ENCODE measurements at regions not wholly inside any gene's neighbourhood (a gene's known extent, or its start where the extent isn't known, plus 50 kb on each side); places are given as distances from the start of the nearest gene placed in this dataset.
A peak's percentile ranks its signal among the peaks of the same experiment; 100 is the strongest.
"Not testable (repeated sequence)": the region's sequence is repeated elsewhere in the genome, so short reads cannot be mapped to it uniquely, and the experiment has no call there.

GRCh38 chr12:111274777-111275176, 94.1 kb downstream of the PHETA1 start:
- no peak for DNase-seq (ENCODE audit: low read depth in 2 of 3, low spot score in 2 of 3)

DNA sequence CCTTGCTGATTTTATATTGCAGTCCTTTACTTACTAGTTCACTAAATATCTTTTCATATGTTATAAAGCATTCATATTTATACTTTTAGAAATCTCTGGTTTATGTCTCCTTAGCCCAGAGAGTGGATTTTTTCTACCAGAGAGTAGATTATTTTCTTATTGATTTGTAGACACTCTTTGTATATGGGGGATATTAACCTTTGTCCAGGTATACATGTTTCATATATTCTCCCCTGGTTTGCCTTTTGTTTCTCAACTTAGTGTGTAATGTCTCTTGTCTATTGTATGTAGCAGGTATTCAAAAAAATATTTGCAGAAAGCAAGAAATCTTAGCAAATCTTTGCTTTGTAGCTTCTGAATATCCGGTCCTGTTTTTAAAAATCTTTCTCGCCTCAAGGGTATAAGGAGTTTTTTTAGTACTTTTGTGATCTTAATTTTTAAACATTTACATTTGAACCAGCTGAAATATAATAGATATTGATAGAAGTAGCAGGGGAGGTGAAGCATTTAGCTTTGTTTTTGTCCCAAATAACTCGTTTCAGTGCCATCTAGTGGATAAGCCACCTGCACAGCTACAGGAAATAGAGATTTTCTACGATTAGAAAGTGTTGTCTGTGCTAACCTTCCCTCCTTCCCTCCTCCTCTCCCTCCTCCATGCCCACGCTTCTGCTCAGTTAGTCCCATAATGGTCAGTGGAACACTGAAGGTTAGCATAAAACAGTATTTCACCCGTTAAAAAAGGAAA, 97.0 kb downstream of the PHETA1 start:
- no peak for DNase-seq (ENCODE audit: low read depth in 2 of 3, low spot score in 2 of 3)

GRCh38 chr12:111270774-111271173, 98.1 kb downstream of the PHETA1 start:
- no peak for DNase-seq (ENCODE audit: low read depth in 2 of 3, low spot score in 2 of 3)

GRCh38 chr12:111270239-111270638, 98.7 kb downstream of the PHETA1 start:
- DNase-seq (ENCODE audit: low read depth in 2 of 3, low spot score in 2 of 3) = no peak

DNA sequence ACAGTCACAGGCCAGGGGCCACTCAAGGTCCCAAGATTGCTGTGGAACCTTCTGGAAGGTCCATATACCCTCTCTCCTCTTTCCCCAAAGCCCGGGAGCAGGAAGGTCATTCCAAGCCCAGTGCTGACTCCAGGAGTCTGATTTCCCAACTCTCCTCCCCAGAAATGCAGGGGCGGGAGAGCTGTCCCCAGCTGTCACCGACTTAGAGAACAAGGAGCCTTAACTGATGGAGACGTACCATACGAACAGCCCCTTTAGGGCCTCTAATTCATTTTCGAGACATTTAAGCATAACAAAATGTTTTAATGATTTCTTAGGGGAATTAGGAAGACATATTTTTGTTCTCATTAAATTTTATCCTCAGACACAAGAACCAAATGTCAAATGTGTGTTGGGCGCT, 99.2 kb downstream of the PHETA1 start:
- DNase-seq (ENCODE audit: low read depth in 2 of 3, low spot score in 2 of 3) = no peak

GRCh38 chr12:111268738-111269572, 99.9 kb downstream of the PHETA1 start:
- DNase-seq (ENCODE audit: low read depth in 2 of 3, low spot score in 2 of 3) = peak in 1 of 3 experiments; percentile 3

DNA sequence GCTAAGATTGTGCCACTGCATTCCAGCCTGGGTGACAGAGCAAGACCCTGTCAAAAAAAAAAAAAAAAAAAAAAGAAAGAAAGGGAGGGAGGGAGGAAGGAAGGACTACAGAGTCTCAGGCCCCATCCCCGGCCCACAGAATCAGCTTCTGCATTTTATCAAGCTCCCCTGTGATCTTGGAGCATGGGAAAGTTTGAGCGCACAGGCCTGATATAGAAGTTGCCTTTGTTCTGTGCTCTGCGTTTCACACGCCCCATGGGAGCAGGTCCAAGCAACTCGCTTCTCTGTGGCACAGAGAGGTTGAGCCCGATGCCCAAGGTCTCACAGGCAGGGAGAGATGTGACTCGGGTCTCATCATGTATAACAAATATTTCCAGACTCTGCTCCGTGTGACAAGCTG, 101.8 kb downstream of the PHETA1 start:
- no peak for DNase-seq (ENCODE audit: low read depth in 2 of 3, low spot score in 2 of 3)

GRCh38 chr12:111261911-111262676, 106.8 kb downstream of the PHETA1 start:
- no peak for DNase-seq (ENCODE audit: low read depth in 2 of 3, low spot score in 2 of 3)

DNA sequence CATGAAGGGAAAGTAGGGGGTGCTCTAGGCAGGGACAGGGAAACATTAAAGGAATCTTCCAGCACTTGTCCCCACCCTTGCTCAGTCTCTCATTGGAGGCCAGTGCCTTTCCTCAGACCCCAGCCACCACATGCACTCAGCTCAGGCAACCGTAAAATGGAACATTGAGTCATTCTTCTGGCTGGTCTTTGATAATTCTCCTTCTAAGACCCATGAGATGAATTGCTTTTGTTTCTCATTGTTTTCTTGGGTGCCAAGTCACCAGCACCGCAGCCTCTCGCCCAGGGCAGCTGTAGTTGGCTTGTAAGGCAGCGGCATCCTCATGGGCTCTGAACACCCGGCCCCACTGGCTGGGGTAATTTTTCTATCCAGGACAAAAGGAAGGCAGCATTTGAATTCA, 108.2 kb downstream of the PHETA1 start:
- DNase-seq (ENCODE audit: low read depth in 2 of 3, low spot score in 2 of 3) = no peak

GRCh38 chr12:111259231-111259630, 109.7 kb downstream of the PHETA1 start:
- DNase-seq (ENCODE audit: low read depth in 2 of 3, low spot score in 2 of 3) = no peak

- not testable (repeated sequence) for DNase-seq (ENCODE audit: low read depth in 2 of 3, low spot score in 2 of 3)
These were observed 110.8 kb downstream of the PHETA1 start for GRCh38 chr12:111258081-111258480.

DNA sequence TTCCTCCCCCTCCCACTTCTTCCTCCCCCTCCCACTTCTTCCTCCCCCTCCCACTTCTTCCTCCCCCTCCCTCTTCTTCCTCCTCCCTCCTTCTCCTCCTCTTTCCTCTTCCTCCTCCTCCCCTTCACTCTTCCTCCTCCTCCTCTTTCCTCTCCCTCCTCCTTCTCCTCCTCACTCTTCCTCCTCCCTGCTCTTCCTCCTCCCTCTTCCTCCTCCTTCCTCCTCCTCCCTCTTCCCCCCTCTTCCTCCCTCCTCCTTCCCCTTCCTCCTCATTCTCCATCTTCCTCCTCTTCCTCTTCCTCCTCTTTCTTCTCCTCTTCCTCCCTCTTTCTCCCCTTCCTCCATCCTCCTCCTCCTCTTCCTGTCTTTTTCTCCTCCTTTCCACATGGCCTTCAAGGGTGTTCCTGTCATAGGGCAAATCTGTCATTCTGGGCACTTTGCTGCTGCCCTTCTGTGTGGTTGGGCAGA, 111.4 kb downstream of the PHETA1 start:
- no peak for DNase-seq (ENCODE audit: low read depth in 2 of 3, low spot score in 2 of 3)

DNA sequence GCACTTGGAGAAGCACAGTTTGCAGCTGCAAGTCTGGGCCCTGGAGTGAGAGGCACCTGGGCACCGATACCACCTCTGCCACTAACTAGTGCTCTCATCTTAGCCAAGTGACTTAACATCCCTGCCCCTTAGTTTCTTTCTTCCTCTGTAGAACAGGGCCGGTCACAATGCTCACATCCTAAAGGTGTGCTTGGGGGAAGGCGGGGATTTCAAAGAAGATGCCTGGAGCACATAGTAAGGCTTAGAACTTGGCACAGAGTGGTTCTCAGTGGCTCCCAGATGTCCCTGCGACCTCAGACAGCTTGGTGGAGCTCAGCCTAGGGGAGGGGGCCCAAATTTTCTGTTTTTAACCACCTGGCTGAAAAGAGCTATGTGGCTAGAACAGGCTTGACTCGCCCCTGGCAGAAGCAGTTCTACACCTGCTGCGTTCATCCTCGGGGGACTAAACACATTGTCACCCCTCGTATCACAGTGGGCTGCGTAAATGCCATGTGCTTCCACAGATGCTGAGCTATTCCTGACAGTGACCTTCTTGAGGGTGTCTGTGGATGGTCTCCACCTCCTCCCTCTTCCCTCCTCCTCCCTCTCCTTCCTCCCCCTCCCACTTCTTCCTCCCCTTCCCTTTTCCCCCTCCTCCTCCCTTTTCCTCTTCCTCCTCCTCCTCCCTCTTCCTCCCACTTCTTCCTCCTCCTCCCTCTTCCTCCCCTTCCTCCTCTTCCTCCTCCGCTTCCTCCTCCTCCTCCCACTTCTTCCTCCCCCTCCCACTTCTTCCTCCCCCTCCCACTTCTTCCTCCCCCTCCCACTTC, 112.1 kb downstream of the PHETA1 start:
- DNase-seq (ENCODE audit: low read depth in 2 of 3, low spot score in 2 of 3) = no peak

- DNase-seq (ENCODE audit: low read depth in 2 of 3, low spot score in 2 of 3) = no peak
These were observed 113.6 kb downstream of the PHETA1 start for GRCh38 chr12:111255261-111255660.

DNA sequence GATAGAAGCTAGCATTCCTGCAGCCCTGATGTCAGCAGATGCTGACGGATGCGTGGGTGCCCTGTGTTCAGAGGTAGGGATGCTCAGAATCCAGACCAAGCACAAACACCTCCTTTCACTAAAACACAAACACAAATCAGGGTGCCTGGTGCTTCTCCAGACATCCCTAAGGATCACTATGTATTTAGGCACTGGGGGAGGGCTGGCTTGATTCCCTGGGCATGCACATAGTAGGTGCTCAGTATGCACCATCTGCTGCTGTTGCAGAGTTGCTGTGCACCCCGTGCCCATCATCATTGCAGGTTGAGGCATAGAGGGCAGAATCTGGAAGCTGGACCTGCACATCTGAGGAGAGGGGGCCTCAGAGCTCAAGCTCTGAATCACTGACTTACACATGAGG, 114.8 kb downstream of the PHETA1 start:
- DNase-seq (ENCODE audit: low read depth in 2 of 3, low spot score in 2 of 3) = no peak

DNA sequence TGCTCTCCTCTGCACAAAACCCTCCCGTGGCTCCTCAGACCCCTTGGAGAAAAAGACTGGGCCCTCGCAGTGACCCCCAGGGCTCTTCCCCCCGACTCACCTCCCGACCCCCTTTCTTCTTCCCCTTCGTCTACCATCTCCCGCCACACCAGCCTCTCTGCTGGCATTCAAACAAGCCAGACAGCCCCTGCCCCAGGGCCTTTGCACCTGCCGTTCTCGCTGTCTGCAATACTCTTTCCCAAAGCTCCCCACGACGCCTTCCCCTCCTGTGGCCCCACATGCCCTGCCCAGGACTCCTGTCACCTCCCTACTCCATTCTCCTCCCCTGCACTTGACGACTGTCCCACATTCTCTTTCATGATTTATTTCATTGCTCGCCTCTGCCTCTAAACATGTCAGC, 115.7 kb downstream of the PHETA1 start:
- no peak for DNase-seq (ENCODE audit: low read depth in 2 of 3, low spot score in 2 of 3)

- no peak for DNase-seq (ENCODE audit: low read depth in 2 of 3, low spot score in 2 of 3)
These were observed 117.1 kb downstream of the PHETA1 start for GRCh38 chr12:111251787-111252186.

- no peak for DNase-seq (ENCODE audit: low read depth in 2 of 3, low spot score in 2 of 3)
These were observed 117.7 kb downstream of the PHETA1 start for GRCh38 chr12:111251058-111251730.

GRCh38 chr12:111250251-111250881, 118.5 kb downstream of the PHETA1 start:
- no peak for DNase-seq (ENCODE audit: low read depth in 2 of 3, low spot score in 2 of 3)

DNA sequence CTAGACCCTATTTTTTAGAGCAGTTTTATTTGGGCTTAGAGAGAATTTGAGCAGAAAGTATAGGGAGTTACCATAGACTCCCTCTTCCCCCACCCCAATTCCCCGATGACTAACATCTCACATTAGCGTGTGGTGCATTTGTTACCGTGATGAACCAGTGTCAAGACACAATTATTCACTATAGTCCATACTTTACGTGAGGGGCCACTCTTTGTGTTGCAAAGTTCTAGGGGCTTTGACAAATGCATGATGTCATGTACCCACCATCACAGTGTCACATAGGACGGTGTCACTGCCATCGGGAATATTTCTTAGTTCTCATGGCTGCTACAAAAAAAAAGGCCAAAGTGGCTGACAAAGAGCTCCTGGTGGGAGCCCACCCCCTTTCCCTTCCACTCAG, 119.1 kb downstream of the PHETA1 start:
- no peak for DNase-seq (ENCODE audit: low read depth in 2 of 3, low spot score in 2 of 3)

Data from activated CD8-positive, alpha-beta memory T cell treated with anti-CD3 and anti-CD28 coated beads for 48 hours (primary cell).